ENCODE measurements at regions not wholly inside any gene's neighbourhood (a gene's known extent, or its start where the extent isn't known, plus 50 kb on each side); places are given as distances from the start of the nearest gene placed in this dataset.

GRCh38 chr1:38269923-38270848 is 223.6 kb upstream of the POU3F1 start:
- intact Hi-C loops (cut with DNase I), result no loop called here
- DNase-seq, result peak in 4 of 7 donors; percentile 17 to 67 (median 36)

DNA sequence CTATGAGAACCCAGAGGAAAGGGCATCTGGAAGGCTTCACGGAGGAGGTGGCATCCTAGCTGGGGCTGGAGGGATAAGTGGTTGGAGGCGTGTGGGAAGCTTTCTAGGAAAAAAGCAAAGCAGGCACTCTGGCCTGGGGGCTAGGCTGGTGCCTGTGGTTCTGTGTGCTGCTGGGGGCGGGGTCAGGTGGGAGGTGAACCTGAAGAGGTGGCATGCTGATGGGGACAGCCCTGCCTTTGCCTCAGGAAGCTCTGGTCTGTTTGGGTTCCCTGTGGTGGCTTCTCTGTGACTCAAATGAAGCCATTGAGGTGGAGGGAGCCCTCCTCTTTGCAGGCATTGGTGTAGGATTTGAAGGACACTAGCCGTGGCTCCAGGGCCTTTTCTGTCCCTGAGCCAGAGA is 221.6 kb upstream of the POU3F1 start:
- DNase-seq, result no peak
- intact Hi-C loops (cut with DNase I), result no loop called here
- WGBS, 4 donors, result 60 to 80% (median 71%) methylated on average over 3 to 4 of the region's 4 CpGs
- Histone ChIP-seq H3K9me3 (replicated peaks in 1 of 3) (no peaks in the 10 kb centered on the region), H3K36me3 (replicated peaks in 1 of 2) (no peaks in the 10 kb centered on the region), H3K4me1 (replicated peaks in 1 of 2) (no peaks in the 10 kb centered on the region), H3K4me3 (no peak overlapping the region), H3K27me3 (no peaks in the 10 kb centered on the region), H3K27ac (no peak overlapping the region)
- no peak for TF ChIP-seq POLR2A (IDR thresholded peaks at IDR 0.05)
- TF ChIP-seq, protein P1, sequence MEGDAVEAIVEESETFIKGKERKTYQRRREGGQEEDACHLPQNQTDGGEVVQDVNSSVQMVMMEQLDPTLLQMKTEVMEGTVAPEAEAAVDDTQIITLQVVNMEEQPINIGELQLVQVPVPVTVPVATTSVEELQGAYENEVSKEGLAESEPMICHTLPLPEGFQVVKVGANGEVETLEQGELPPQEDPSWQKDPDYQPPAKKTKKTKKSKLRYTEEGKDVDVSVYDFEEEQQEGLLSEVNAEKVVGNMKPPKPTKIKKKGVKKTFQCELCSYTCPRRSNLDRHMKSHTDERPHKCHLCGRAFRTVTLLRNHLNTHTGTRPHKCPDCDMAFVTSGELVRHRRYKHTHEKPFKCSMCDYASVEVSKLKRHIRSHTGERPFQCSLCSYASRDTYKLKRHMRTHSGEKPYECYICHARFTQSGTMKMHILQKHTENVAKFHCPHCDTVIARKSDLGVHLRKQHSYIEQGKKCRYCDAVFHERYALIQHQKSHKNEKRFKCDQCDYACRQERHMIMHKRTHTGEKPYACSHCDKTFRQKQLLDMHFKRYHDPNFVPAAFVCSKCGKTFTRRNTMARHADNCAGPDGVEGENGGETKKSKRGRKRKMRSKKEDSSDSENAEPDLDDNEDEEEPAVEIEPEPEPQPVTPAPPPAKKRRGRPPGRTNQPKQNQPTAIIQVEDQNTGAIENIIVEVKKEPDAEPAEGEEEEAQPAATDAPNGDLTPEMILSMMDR (IDR thresholded peaks at IDR 0.05), result no peak

More at GRCh38 chr1:38269923-38270848, 223.6 kb upstream of the POU3F1 start:
- Histone ChIP-seq H3K4me1 (replicated peaks in 1 of 2) (peaks cover 0 to 7% of the 10 kb centered on the region in 2 donors), H3K9me3 (replicated peaks in 1 of 3) (no peaks in the 10 kb centered on the region), H3K36me3 (replicated peaks in 1 of 2) (no peaks in the 10 kb centered on the region), H3K27ac (peak overlapping the region in 1 of 5 donors; percentile 63), H3K27me3 (no peaks in the 10 kb centered on the region), H3K4me3 (no peak overlapping the region)
- TF ChIP-seq, protein P1 (IDR thresholded peaks at IDR 0.05), result no peak
- no peak for TF ChIP-seq POLR2A (IDR thresholded peaks at IDR 0.05)
- 62 to 72% (median 65%) methylated on average over 15 of the region's 15 CpGs for WGBS, 4 donors

DNA sequence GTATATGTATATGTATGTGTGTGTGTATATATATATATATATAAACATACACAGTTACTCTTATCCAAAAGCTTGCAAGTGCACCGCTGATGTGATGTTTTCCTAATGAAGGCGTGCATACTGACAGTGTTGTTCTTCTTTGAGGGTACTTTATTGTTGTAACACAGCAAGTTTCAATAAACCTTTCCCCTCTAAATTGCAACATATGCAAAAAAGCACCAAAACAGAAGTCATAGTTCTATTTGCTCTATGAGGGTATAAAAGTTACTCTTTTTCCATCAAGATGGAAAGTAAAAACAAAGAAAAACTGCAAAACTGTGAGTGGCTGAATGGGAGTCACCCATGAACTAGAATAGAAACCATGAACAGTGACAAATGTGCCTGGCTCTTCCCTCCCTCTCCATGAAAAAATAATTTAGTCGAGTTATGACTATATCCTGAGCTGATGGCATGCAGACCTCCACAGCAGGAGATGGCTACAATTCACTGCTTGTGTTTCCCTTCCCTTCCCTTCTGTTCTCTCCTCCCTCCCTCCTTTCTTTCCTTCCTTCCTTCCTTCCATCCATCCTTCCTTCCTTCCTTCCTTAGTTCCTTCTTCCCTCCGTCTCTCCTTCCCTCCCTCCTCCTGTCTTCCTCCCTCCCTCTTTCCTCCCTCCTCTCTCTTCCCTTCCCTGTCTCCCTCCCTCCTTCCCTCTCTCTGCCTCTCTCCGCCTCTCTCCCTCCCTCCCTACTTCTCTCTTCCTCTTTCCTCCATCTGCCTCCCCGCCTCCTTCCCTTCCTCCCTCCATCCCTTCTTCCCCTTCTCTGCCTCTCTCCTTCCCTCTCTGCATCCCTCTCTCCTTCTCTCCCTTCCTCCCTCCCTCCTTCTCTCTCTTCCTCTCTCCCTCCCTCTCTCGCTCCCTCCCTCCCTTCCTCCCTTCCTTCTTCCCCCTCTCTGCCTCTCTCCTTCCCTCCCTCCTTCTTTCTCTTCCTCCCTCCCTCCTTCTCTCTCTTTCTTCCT is 220.7 kb upstream of the POU3F1 start:
- intact Hi-C loops (cut with DNase I), result no loop called here
- Histone ChIP-seq H3K4me1 (replicated peaks in 1 of 2) (no peaks in the 10 kb centered on the region), H3K27ac (no peak overlapping the region), H3K36me3 (replicated peaks in 1 of 2) (no peaks in the 10 kb centered on the region), H3K4me3 (no peak overlapping the region), H3K9me3 (replicated peaks in 1 of 3) (no peaks in the 10 kb centered on the region), H3K27me3 (no peaks in the 10 kb centered on the region)
- no peak for TF ChIP-seq POLR2A (IDR thresholded peaks at IDR 0.05)
- TF ChIP-seq, protein P1 (IDR thresholded peaks at IDR 0.05), result no peak
- WGBS, 4 donors, result 72 to 80% (median 74%) methylated on average over 7 of the region's 7 CpGs
- no peak for DNase-seq

DNA sequence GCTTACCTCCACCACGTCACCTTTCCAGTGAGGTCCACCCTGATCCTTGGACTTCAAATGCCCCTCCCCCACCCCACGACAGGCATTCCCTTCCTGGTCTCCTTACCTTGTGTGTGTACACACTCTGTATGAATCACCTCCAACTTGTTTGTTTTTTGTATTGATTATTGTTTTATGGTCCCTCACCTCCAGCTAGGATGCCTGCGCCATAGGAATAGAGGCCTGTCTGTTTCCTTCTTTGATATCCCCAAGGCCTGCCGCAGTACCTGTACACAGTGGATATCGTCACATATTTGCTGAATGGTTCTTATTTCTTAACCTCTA is 219.6 kb upstream of the POU3F1 start:
- Histone ChIP-seq H3K27me3 (no peaks in the 10 kb centered on the region), H3K4me1 (replicated peaks in 1 of 2) (no peaks in the 10 kb centered on the region), H3K27ac (no peak overlapping the region), H3K36me3 (replicated peaks in 1 of 2) (no peaks in the 10 kb centered on the region), H3K9me3 (replicated peaks in 1 of 3) (no peaks in the 10 kb centered on the region), H3K4me3 (no peak overlapping the region)
- intact Hi-C loops (cut with DNase I), result no loop called here
- no peak for DNase-seq
- TF ChIP-seq, protein P1 (IDR thresholded peaks at IDR 0.05), result no peak
- no peak for TF ChIP-seq POLR2A (IDR thresholded peaks at IDR 0.05)
- 85 to 95% (median 92%) methylated on average over 5 of the region's 5 CpGs for WGBS, 4 donors

All from adrenal gland (tissue), 9 donors.